Activated CD4-positive, alpha-beta T cell treated with anti-CD3 and anti-CD28 coated beads, Interleukin-2, amount 50 U/mL, for 16 hours (primary cell): ENCODE measurements at regions not wholly inside any gene's neighbourhood (a gene's known extent, or its start where the extent isn't known, plus 50 kb on each side); places are given as distances from the start of the nearest gene placed in this dataset.

ENCODE experiments used
- DNase-seq: peaks from one replicate; pipeline ENCODE4 v3.0.0-alpha.2; 2020

GRCh38 chr15:98393471-98393870 lies 254.9 kb upstream of the IGF1R start:
- DNase-seq, result no peak

- no peak for DNase-seq
Observed at GRCh38 chr15:98394546-98394945, 253.8 kb upstream of the IGF1R start.

GRCh38 chr15:98395974-98396610 lies 252.2 kb upstream of the IGF1R start:
- DNase-seq, result no peak

GRCh38 chr15:98397419-98397818 lies 250.9 kb upstream of the IGF1R start:
- no peak for DNase-seq

GRCh38 chr15:98398056-98398455 lies 250.3 kb upstream of the IGF1R start:
- no peak for DNase-seq

- no peak for DNase-seq
Observed at GRCh38 chr15:98398886-98399285, 249.5 kb upstream of the IGF1R start.

- DNase-seq, result no peak
Observed at GRCh38 chr15:98400120-98400519, 248.2 kb upstream of the IGF1R start.

- no peak for DNase-seq
Observed at GRCh38 chr15:98401029-98401428, 247.3 kb upstream of the IGF1R start.

- DNase-seq, result no peak
Observed at GRCh38 chr15:98402486-98402885, 245.9 kb upstream of the IGF1R start.

GRCh38 chr15:98403169-98403568 lies 245.2 kb upstream of the IGF1R start:
- DNase-seq, result no peak

GRCh38 chr15:98403569-98403968 lies 244.8 kb upstream of the IGF1R start:
- DNase-seq, result no peak

GRCh38 chr15:98405013-98405412 lies 243.3 kb upstream of the IGF1R start:
- DNase-seq, result no peak

- no peak for DNase-seq
Observed at GRCh38 chr15:98408231-98408630, 240.1 kb upstream of the IGF1R start.

GRCh38 chr15:98410328-98410727 lies 238.0 kb upstream of the IGF1R start:
- DNase-seq, result no peak

- no peak for DNase-seq
Observed at GRCh38 chr15:98412852-98413251, 235.5 kb upstream of the IGF1R start.

- DNase-seq, result no peak
Observed at GRCh38 chr15:98413933-98414546, 234.3 kb upstream of the IGF1R start.

GRCh38 chr15:98416222-98416855 lies 232.0 kb upstream of the IGF1R start:
- DNase-seq, result no peak

- DNase-seq, result no peak
Observed at GRCh38 chr15:98417346-98417745, 231.0 kb upstream of the IGF1R start.

- DNase-seq, result no peak
Observed at GRCh38 chr15:98418122-98418521, 230.2 kb upstream of the IGF1R start.

GRCh38 chr15:98419173-98419780 lies 229.1 kb upstream of the IGF1R start:
- DNase-seq, result no peak

GRCh38 chr15:98420837-98421236 lies 227.5 kb upstream of the IGF1R start:
- DNase-seq, result no peak

GRCh38 chr15:98421419-98422129 lies 226.8 kb upstream of the IGF1R start:
- DNase-seq, result peak; percentile 60

- DNase-seq, result no peak
Observed at GRCh38 chr15:98422130-98422478, 226.2 kb upstream of the IGF1R start.

GRCh38 chr15:98425173-98425572 lies 223.2 kb upstream of the IGF1R start:
- DNase-seq, result no peak
